ENCODE measurements at regions not wholly inside any gene's neighbourhood (a gene's known extent, or its start where the extent isn't known, plus 50 kb on each side); places are given as distances from the start of the nearest gene placed in this dataset.

- no peak overlapping the region for H3K4me3 ChIP-seq
- H3K27me3 ChIP-seq = no peaks in the 10 kb centered on the region
- H3K4me1 ChIP-seq = no peaks in the 10 kb centered on the region
- H3K9ac ChIP-seq = no peak overlapping the region
- no peaks in the 10 kb centered on the region for H3K9me3 ChIP-seq
- no peak for TF ChIP-seq Cebpa-rat (IDR thresholded peaks at IDR 0.05)
- H3K27ac ChIP-seq = no peak overlapping the region
- H3K36me3 ChIP-seq = no peaks in the 10 kb centered on the region
- H3K4me2 ChIP-seq = no peak overlapping the region
- H4K20me1 ChIP-seq = no peaks in the 10 kb centered on the region
Observed at GRCh38 chr12:73330584-73331351, 1058.6 kb downstream of the TRHDE start.

GRCh38 chr12:73341559-73342247 is 1069.5 kb downstream of the TRHDE start:
- Histone ChIP-seq H3K4me1 (no peaks in the 10 kb centered on the region), H3K9ac (no peak overlapping the region), H3K4me3 (no peak overlapping the region), H4K20me1 (no peaks in the 10 kb centered on the region), H3K9me3 (no peaks in the 10 kb centered on the region), H3K27me3 (no peaks in the 10 kb centered on the region), H3K36me3 (no peaks in the 10 kb centered on the region), H3K27ac (no peak overlapping the region), H3K4me2 (no peak overlapping the region)
- no peak for TF ChIP-seq Cebpa-rat (IDR thresholded peaks at IDR 0.05)

- Histone ChIP-seq H3K36me3 (no peaks in the 10 kb centered on the region), H4K20me1 (no peaks in the 10 kb centered on the region), H3K4me2 (no peak overlapping the region), H3K27me3 (no peaks in the 10 kb centered on the region), H3K4me3 (no peak overlapping the region), H3K4me1 (no peaks in the 10 kb centered on the region), H3K9me3 (no peaks in the 10 kb centered on the region), H3K27ac (no peak overlapping the region), H3K9ac (no peak overlapping the region)
- no peak for TF ChIP-seq Cebpa-rat (IDR thresholded peaks at IDR 0.05)
Observed at GRCh38 chr12:73342733-73343132, 1070.6 kb downstream of the TRHDE start.

- Histone ChIP-seq H3K27ac (no peak overlapping the region), H4K20me1 (no peaks in the 10 kb centered on the region), H3K9me3 (no peaks in the 10 kb centered on the region), H3K4me2 (no peak overlapping the region), H3K36me3 (no peaks in the 10 kb centered on the region), H3K27me3 (no peaks in the 10 kb centered on the region), H3K4me3 (no peak overlapping the region), H3K9ac (no peak overlapping the region), H3K4me1 (no peaks in the 10 kb centered on the region)
- no peak for TF ChIP-seq Cebpa-rat (IDR thresholded peaks at IDR 0.05)
Observed at GRCh38 chr12:73352826-73353225, 1080.7 kb downstream of the TRHDE start.

GRCh38 chr12:73361156-73361863 is 1089.1 kb downstream of the TRHDE start:
- Histone ChIP-seq H3K36me3 (no peaks in the 10 kb centered on the region), H3K27ac (no peak overlapping the region), H3K9me3 (no peaks in the 10 kb centered on the region), H3K4me2 (no peak overlapping the region), H3K27me3 (no peaks in the 10 kb centered on the region), H3K4me3 (no peak overlapping the region), H4K20me1 (no peaks in the 10 kb centered on the region), H3K9ac (no peak overlapping the region), H3K4me1 (no peaks in the 10 kb centered on the region)
- no peak for TF ChIP-seq Cebpa-rat (IDR thresholded peaks at IDR 0.05)

- H3K9ac ChIP-seq = no peak overlapping the region
- no peak overlapping the region for H3K4me2 ChIP-seq
- no peaks in the 10 kb centered on the region for H3K9me3 ChIP-seq
- H3K4me1 ChIP-seq = no peaks in the 10 kb centered on the region
- TF ChIP-seq Cebpa-rat (IDR thresholded peaks at IDR 0.05) = no peak
- no peaks in the 10 kb centered on the region for H4K20me1 ChIP-seq
- no peak overlapping the region for H3K27ac ChIP-seq
- H3K36me3 ChIP-seq = no peaks in the 10 kb centered on the region
- no peaks in the 10 kb centered on the region for H3K27me3 ChIP-seq
- H3K4me3 ChIP-seq = no peak overlapping the region
Observed at GRCh38 chr12:73361864-73362230, 1089.7 kb downstream of the TRHDE start.

GRCh38 chr12:73362666-73363065 is 1090.5 kb downstream of the TRHDE start:
- Histone ChIP-seq H3K27ac (no peak overlapping the region), H3K4me3 (no peak overlapping the region), H3K9ac (no peak overlapping the region), H3K36me3 (no peaks in the 10 kb centered on the region), H3K4me2 (no peak overlapping the region), H4K20me1 (no peaks in the 10 kb centered on the region), H3K9me3 (no peaks in the 10 kb centered on the region), H3K27me3 (no peaks in the 10 kb centered on the region), H3K4me1 (no peaks in the 10 kb centered on the region)
- TF ChIP-seq Cebpa-rat (IDR thresholded peaks at IDR 0.05) = no peak

GRCh38 chr12:73372856-73373255 is 1100.7 kb downstream of the TRHDE start:
- Histone ChIP-seq H3K9ac (no peak overlapping the region), H3K36me3 (no peaks in the 10 kb centered on the region), H4K20me1 (no peaks in the 10 kb centered on the region), H3K4me1 (no peaks in the 10 kb centered on the region), H3K27ac (no peak overlapping the region), H3K9me3 (no peaks in the 10 kb centered on the region), H3K4me3 (no peak overlapping the region), H3K27me3 (no peaks in the 10 kb centered on the region), H3K4me2 (no peak overlapping the region)
- no peak for TF ChIP-seq Cebpa-rat (IDR thresholded peaks at IDR 0.05)

GRCh38 chr12:73374360-73374759 is 1102.2 kb downstream of the TRHDE start:
- no peak overlapping the region for H3K9ac ChIP-seq
- H3K4me2 ChIP-seq = no peak overlapping the region
- no peak overlapping the region for H3K27ac ChIP-seq
- no peaks in the 10 kb centered on the region for H3K9me3 ChIP-seq
- H4K20me1 ChIP-seq = no peaks in the 10 kb centered on the region
- H3K4me3 ChIP-seq = no peak overlapping the region
- no peaks in the 10 kb centered on the region for H3K4me1 ChIP-seq
- H3K36me3 ChIP-seq = no peaks in the 10 kb centered on the region
- no peak for TF ChIP-seq Cebpa-rat (IDR thresholded peaks at IDR 0.05)
- H3K27me3 ChIP-seq = no peaks in the 10 kb centered on the region

- no peak overlapping the region for H3K4me3 ChIP-seq
- H4K20me1 ChIP-seq = no peaks in the 10 kb centered on the region
- no peaks in the 10 kb centered on the region for H3K27me3 ChIP-seq
- no peak overlapping the region for H3K9ac ChIP-seq
- H3K4me2 ChIP-seq = no peak overlapping the region
- H3K36me3 ChIP-seq = no peaks in the 10 kb centered on the region
- H3K27ac ChIP-seq = no peak overlapping the region
- no peaks in the 10 kb centered on the region for H3K9me3 ChIP-seq
- no peak for TF ChIP-seq Cebpa-rat (IDR thresholded peaks at IDR 0.05)
- H3K4me1 ChIP-seq = no peaks in the 10 kb centered on the region
Observed at GRCh38 chr12:73383584-73384222, 1111.5 kb downstream of the TRHDE start.
